ACC112 (cell line): ENCODE measurements at regions not wholly inside any gene's neighbourhood (a gene's known extent, or its start where the extent isn't known, plus 50 kb on each side); places are given as distances from the start of the nearest gene placed in this dataset.

ENCODE experiments used
- H2AFZ ChIP-seq: fragments of 200-600 bp; sonication (generic); one replicate; pipeline ENCODE4 v1.6.0; 2017; ENCODE audit warnings: antibody characterized with exemption, low read length; ENCODE audit not compliant: unreplicated experiment
- H3K27ac ChIP-seq: fragments of 200-600 bp; sonication (generic); 2 replicates; pipeline ENCODE4 v1.5.1; 2014; ENCODE audit warnings: low read depth, mild to moderate bottlenecking, antibody characterized with exemption, low read length, moderate library complexity
- H3K27me3 ChIP-seq: fragments of 200-600 bp; sonication (generic); 2 replicates; pipeline ENCODE4 v1.6.1; 2014; ENCODE audit warnings: mild to moderate bottlenecking, antibody characterized with exemption, low read length, moderate library complexity, mixed read lengths; ENCODE audit not compliant: insufficient read depth
- H3K36me3 ChIP-seq: fragments of 200-600 bp; sonication (generic); 2 replicates; pipeline ENCODE4 v1.6.1; 2016; ENCODE audit warnings: mild to moderate bottlenecking, antibody characterized with exemption, low read length, moderate library complexity, mixed read lengths; ENCODE audit not compliant: insufficient read depth
- H3K4me1 ChIP-seq: fragments of 200-600 bp; sonication (generic); one replicate; pipeline ENCODE4 v1.6.1; 2016; ENCODE audit warnings: low read length, mixed read lengths; ENCODE audit not compliant: insufficient read depth, unreplicated experiment, control insufficient read depth
- H3K4me3 ChIP-seq: fragments of 200-600 bp; sonication (generic); 2 replicates; pipeline ENCODE4 v1.5.1; 2014; ENCODE audit warnings: mild to moderate bottlenecking, low read depth, low read length
- H3K79me2 ChIP-seq: fragments of 200-600 bp; sonication (generic); one replicate; pipeline ENCODE4 v1.6.0; 2016; ENCODE audit warnings: low read length; ENCODE audit not compliant: control insufficient read depth, unreplicated experiment, insufficient read depth

DNA sequence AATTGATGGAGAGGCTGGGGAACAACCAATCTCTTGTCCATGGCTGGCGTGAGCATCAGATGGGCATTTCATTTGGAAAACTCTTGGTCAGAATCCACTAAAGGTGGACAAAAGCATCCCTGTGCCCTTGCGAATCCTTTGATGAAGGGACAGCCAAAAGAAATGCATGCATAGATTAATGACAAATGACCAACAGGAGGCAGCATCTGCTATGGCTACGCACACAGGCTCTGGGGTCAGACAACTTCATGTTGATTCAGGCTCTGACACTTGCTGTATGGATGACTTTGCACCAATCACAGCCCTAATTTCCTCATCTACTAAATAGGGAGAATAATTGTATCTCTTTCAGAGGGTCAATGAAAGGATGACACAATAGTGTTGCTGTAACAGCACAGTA is 117.5 kb downstream of the ASCL4 start:
- no peaks in the 10 kb centered on the region for H3K36me3 ChIP-seq

DNA sequence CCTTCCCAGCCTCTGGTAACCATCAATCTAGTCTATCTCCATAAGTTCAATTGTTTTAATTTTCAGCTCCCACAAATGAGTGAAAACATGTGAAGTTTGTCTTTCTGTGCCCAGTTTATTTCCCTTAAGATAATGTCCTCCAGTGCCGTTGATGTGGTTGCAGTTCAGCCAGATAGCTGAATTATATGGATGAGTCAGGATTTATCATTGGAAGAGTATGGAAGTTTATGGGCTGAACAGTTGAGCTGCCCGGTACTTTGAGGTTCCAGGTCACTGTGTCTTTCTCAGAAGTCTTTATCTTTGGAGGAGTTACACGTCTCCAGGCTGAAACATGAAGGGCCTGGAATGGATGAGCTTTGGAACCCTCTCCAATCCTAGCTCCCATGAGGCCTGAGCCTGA is 120.1 kb downstream of the ASCL4 start:
- Histone ChIP-seq H3K36me3 (no peaks in the 10 kb centered on the region), H3K4me3 (no peak overlapping the region), H2AFZ (no peak overlapping the region), H3K27me3 (peaks cover 4% of the 10 kb centered on the region), H3K27ac (no peak overlapping the region), H3K4me1 (no peaks in the 10 kb centered on the region), H3K79me2 (no peaks in the 10 kb centered on the region)

More for the DNA sequence above, 117.5 kb downstream of the ASCL4 start:
- Histone ChIP-seq H3K79me2 (no peaks in the 10 kb centered on the region), H2AFZ (no peak overlapping the region), H3K4me1 (no peaks in the 10 kb centered on the region), H3K27me3 (peaks cover 26% of the 10 kb centered on the region), H3K4me3 (no peak overlapping the region), H3K27ac (no peak overlapping the region)

DNA sequence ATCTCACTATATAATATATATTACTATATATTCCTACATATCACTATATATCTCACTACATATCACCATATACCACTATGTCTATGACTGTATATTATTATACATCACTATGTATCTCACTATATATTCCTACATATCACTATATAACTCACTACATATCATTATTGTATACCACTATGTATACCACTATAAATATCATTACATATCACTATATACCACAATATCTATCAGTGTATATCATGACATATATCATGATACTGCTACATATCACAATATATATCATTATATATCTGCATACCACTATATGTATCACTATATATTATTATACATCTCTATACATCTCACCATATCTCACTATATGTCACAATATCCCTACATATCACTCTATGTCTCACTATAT is 121.5 kb downstream of the ASCL4 start:
- H3K27me3 ChIP-seq = peaks cover 10% of the 10 kb centered on the region
- no peak overlapping the region for H3K27ac ChIP-seq
- no peaks in the 10 kb centered on the region for H3K79me2 ChIP-seq
- no peaks in the 10 kb centered on the region for H3K36me3 ChIP-seq
- no peak overlapping the region for H3K4me3 ChIP-seq
- H3K4me1 ChIP-seq = no peaks in the 10 kb centered on the region
- no peak overlapping the region for H2AFZ ChIP-seq

DNA sequence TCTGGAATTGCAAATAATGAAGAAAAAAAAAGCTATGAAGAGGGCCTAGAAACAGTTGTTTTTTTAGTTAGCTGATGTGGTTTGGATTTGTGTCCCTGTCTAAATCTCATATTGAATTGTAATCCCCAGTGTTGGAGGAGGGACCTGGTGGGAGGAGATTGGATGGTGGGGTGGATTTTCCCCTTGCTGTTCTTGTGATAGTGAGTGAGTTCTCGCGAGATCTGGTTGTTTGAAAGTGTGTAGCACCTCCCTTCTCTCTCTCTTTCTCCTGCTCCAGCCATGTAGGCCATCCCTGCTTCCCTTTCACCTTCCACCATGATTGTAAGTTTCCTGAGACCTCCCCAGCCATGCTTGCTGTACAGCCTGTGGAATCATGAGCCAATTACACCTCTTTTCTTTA is 126.1 kb downstream of the ASCL4 start:
- peaks cover 51% of the 10 kb centered on the region for H3K27me3 ChIP-seq
- H3K36me3 ChIP-seq = no peaks in the 10 kb centered on the region
- no peak overlapping the region for H3K27ac ChIP-seq
- H3K4me3 ChIP-seq = no peak overlapping the region
- H3K4me1 ChIP-seq = no peaks in the 10 kb centered on the region
- H3K79me2 ChIP-seq = no peaks in the 10 kb centered on the region
- no peak overlapping the region for H2AFZ ChIP-seq

DNA sequence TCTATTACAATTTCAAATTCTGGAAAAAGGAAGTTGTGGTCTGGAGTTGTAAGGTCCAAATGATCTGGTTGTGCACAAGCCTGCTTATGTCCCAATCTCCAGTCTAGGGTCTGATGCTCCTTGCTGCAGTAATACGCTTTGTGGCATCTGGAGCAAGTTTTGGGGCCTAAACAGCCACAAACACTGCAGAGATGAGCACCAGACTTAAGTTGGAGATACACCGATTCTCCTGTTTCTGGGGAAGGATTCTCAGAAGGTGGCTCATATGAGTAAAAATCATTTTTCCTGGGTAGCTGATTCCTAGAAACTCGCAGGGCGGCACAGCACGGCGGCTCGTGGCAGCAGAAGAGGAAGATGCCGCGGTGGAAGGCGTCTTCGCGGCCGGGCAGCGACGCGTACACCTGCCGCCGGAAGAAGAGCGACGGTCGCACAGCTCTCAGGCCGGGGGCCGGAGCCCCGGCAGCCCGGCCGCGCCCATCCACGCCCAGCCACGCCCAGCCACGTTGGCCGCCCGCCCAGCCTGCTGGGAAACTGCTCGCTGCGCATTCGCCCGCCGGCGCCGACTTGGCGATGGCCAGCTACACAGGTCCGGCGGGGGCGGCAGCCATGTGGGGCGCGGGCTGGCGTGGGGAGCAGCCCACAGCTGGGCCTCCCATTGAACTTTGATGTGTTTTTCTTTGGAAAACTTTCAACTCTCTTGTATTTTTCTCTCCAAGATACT is 129.0 kb downstream of the ASCL4 start:
- no peaks in the 10 kb centered on the region for H3K4me1 ChIP-seq
- H2AFZ ChIP-seq = no peak overlapping the region
- H3K27me3 ChIP-seq = peaks cover 73% of the 10 kb centered on the region
- H3K79me2 ChIP-seq = no peaks in the 10 kb centered on the region
- no peak overlapping the region for H3K27ac ChIP-seq
- peak overlapping the region; percentile 22; the same call in 1 of the 2 replicates for H3K4me3 ChIP-seq
- H3K36me3 ChIP-seq = no peaks in the 10 kb centered on the region

DNA sequence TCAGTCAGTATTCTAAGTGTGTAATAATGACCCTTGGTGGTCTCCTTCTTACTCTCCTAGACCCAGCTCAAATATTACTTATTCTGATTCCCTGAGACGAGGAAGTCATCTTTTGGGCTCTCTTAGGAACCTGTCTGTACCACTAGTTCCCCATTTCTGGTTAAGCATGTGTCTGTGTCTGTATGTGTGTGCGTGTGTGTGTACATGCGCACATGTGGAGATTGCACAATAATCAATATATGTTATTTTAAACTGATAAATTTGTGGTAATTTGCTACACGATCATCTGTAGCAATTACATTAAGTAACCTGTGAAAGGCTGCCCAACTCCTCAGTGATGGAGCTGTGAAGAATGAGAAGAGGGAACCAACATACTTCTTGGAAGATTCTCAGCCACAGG is 132.2 kb downstream of the ASCL4 start:
- H3K4me1 ChIP-seq = no peaks in the 10 kb centered on the region
- no peak overlapping the region for H3K4me3 ChIP-seq
- H3K27me3 ChIP-seq = peaks cover 78% of the 10 kb centered on the region
- no peak overlapping the region for H2AFZ ChIP-seq
- no peaks in the 10 kb centered on the region for H3K79me2 ChIP-seq
- no peak overlapping the region for H3K27ac ChIP-seq
- H3K36me3 ChIP-seq = no peaks in the 10 kb centered on the region

DNA sequence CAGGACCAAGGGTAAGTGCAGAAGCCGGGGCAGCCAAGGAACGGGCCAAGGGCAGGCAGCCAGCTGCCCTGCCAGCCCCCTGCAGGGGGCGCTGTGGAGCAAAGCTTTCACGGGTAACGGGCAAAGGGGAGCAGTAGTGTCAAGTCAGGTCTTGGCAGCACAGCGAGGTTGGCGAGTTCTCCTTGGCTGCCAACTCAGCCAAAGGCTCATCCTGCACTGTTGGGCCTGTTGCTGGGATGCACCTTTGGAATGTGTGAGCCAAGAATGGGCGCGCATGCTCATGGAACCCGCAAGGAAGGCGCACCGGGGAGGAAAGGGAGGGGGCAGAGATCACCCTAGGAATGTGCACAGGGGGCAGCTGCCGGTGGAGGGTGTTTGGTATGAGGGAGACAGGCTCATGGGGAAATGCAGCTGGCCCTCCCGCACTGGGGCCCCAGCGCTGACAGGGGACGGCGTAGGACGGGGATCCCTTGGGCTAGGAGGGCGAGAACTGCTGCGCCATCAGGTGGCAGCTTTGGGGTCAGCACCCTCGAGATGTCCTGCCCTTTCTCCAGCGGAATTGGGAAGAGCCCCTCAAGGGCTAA is 138.0 kb downstream of the ASCL4 start:
- peaks cover 31% of the 10 kb centered on the region; the same call in 1 of the 2 replicates for H3K27me3 ChIP-seq
- H3K4me1 ChIP-seq = no peaks in the 10 kb centered on the region
- no peaks in the 10 kb centered on the region for H3K79me2 ChIP-seq
- H2AFZ ChIP-seq = no peak overlapping the region
- no peak overlapping the region for H3K27ac ChIP-seq
- no peaks in the 10 kb centered on the region for H3K36me3 ChIP-seq
- no peak overlapping the region for H3K4me3 ChIP-seq

DNA sequence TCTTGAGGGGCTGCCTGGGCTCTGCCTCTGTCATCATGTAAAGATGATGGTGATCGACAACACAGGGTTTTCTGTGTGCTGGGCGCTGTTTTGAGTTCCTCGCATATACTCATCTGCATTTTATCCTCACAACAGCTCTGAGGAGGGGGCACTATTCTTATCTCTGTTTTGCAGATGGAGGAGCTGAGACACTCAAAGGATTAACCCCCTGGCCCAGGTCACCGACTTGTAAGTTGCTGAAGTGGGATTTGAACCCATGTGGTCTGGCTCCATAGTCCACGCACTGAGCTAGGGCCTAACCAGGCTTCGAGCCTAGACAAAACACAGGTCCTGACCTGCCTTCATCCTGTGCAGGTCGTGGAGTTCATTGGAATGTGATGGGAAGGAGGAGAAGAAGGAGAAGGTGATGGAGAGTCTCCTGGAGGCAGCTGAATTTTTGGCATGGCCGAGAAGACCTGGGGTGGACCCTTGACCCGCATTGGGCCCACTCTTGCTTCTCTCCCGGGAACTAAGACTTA is 140.0 kb downstream of the ASCL4 start:
- Histone ChIP-seq H3K4me3 (no peak overlapping the region), H3K27me3 (peaks cover 30% of the 10 kb centered on the region; the same call in 1 of the 2 replicates), H3K79me2 (no peaks in the 10 kb centered on the region), H2AFZ (no peak overlapping the region), H3K36me3 (no peaks in the 10 kb centered on the region), H3K4me1 (no peaks in the 10 kb centered on the region), H3K27ac (no peak overlapping the region)

DNA sequence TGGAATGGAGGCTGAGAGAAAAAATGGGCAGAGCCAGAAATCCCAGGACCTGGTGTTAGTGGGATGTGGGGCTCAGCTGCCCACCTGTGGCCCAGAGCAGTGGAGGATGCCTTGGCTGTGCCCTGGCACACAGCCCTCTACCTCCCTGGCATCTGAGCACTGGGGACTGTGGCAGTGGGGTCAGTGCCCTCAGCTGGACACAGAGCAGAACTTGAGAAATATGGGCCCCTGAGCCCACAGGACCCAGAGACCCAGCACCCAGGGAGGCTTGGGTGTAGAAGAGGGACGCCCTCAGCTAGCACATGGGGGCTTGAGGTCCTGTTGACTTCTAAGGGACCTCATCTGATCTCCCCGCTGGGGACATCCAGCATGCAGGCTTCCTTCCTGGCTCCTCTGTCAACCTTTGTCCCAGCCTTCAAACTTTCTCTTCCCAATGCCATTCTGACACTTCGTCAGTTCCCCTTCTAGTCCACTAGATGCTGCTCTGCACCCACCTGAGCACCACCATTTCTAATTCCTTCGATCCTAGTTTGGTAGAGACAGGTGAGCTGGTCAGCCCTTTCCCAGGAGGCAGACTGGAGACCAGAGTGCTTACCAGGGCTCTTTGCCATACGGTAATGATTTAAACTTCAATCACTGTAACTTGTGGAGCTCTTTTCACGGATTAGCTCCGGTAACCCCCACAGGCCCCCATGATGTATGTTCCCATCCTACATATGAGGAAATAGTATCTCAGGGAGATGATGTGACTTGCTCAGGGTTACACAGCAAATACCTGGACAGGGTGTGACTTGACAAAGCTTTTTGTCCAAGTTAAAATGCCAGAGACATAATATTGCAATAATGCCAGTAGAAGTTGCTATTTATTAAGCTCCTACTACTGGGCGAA is 143.7 kb downstream of the ASCL4 start:
- H3K4me1 ChIP-seq = no peaks in the 10 kb centered on the region
- H3K4me3 ChIP-seq = no peak overlapping the region
- no peaks in the 10 kb centered on the region for H3K36me3 ChIP-seq
- no peaks in the 10 kb centered on the region for H3K79me2 ChIP-seq
- peaks cover 26% of the 10 kb centered on the region; the same call in 1 of the 2 replicates for H3K27me3 ChIP-seq
- H2AFZ ChIP-seq = no peak overlapping the region
- H3K27ac ChIP-seq = no peak overlapping the region

DNA sequence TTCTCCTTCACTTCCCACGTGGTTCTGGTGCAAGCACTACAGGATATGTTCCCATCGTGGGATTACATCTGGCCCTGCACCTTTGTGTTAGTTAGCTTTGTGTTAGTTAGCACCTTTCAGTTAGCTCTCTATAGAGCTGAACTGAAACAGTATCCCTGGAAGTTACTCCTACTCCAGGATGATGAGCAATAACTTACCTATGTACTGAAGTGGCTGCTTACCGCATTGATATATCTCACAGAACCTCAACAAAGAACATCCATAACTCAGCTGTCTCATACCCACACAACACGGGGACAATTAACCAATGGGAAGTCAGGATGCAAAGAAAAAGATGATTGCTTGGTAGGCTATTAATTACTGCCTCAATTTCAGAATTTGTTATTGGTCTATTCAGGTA is 146.6 kb downstream of the ASCL4 start:
- Histone ChIP-seq H3K36me3 (no peaks in the 10 kb centered on the region), H2AFZ (no peak overlapping the region), H3K4me3 (no peak overlapping the region), H3K27me3 (peaks cover 33% of the 10 kb centered on the region; the same call in 1 of the 2 replicates), H3K4me1 (no peaks in the 10 kb centered on the region), H3K79me2 (no peaks in the 10 kb centered on the region), H3K27ac (no peak overlapping the region)
